ENCODE measurements at regions not wholly inside any gene's neighbourhood (a gene's known extent, or its start where the extent isn't known, plus 50 kb on each side); places are given as distances from the start of the nearest gene placed in this dataset.
"Not testable (repeated sequence)": the region's sequence is repeated elsewhere in the genome, so short reads cannot be mapped to it uniquely, and the experiment has no call there.

DNA sequence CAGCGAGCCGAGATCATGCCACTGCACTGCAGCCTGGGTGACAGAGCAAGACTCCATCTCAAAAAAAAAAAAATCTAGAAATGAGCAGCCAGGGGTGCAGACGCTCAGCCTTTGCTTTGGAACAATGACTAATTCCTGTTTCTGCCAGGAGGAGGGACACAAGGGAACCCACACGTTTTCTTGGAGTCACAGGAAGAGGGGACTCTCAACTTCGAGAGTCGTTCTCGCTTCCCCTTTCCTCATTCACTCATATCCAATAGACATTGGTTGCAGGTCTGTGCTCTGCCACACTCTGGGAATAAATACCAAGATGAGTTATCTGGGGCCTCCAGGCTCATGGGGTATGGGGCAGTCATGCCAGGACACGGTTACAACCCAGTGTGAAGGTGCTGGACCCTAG is 91.5 kb upstream of the RREB1 start:
- DNase-seq (ENCODE audit: low spot score), result no peak

GRCh38 chr6:7021301-7021700 is 86.5 kb upstream of the RREB1 start:
- no peak for DNase-seq (ENCODE audit: low spot score)

- no peak for DNase-seq (ENCODE audit: low spot score)
Observed at GRCh38 chr6:7025861-7026260, 81.9 kb upstream of the RREB1 start.

DNA sequence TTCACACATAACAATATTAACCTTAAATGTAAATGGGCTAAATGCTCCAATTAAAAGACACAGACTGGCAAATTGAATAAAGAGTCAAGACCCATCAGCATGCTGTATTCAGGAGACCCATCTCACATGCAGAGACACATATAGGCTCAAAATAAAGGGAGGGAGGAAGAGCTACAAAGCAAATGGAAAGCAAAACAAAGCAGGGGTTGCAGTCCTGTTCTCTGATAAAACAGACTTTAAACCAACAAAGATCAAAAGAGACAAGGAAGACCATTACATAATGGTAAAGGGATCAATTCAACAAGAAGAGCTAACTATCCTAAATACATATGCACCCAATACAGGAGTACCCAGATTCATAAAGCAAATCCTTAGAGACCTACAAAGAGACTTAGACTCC is 78.8 kb upstream of the RREB1 start:
- DNase-seq (ENCODE audit: low spot score), result not testable (repeated sequence)

- not testable (repeated sequence) for DNase-seq (ENCODE audit: low spot score)
Observed at GRCh38 chr6:7030968-7031367, 76.8 kb upstream of the RREB1 start.

DNA sequence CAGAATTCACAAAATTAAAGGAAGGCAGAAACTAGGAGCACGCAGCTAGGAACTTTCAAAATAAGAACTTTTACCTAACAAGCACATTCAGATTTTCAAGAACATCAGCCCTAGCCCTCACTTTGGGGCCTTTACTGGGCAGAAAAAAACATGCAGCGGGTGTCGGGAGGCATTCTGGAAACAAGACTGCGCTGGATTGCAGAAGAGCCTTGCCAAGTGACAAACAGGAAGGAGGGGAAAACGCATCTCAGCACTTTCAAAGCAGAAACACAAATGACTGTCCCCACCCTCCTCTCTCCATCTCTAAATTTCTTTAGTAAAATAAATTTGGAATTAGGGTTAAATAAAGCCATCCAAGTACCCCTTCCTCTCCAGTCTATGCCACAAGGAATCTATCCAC is 74.6 kb upstream of the RREB1 start:
- no peak for DNase-seq (ENCODE audit: low spot score)

- no peak for DNase-seq (ENCODE audit: low spot score)
Observed at GRCh38 chr6:7034055-7034454, 73.7 kb upstream of the RREB1 start.

DNA sequence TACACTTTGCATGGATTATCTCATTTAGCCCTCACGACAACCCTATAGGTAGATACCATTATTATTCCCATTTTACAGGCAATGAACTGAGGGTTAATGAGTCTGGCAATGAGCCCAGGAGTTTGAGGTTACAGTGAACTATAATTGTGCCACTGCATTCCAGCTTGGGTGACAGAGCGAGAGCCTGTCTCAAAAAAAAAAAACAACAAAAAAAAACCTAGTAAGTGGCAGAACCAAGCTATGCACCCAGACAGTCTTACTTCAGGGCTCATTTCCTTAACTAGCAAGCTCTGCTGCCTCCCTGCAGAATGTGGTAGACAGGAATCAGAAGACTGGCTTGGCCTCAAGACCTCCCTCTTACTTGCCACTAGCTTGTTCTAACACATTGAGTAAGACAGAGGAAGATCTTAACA is 71.9 kb upstream of the RREB1 start:
- no peak for DNase-seq (ENCODE audit: low spot score)

DNA sequence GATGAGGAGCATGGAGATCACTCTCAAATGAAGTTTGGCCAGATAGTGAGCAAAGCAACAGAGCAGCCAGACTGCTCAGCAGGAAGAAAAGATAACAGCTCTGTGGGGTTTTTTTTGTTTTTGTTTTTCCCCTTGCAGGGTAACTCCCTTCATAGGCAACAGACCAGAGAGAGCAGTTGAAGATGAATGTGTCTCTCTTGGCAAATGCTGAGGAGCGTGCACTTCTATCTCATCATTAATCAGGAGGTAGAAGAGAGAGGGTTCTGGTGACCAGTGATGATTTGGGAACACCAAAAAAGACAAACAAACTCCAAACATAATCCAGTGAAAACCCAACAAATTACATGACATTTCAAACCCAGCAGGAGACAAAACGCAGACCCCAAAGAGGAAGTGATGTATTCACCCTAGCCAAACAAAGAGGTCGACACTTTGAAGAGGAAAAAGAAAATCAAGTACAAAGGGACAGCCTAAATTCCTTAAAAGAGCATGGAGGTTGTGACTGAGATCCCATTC is 66.2 kb upstream of the RREB1 start:
- DNase-seq (ENCODE audit: low spot score), result no peak

DNA sequence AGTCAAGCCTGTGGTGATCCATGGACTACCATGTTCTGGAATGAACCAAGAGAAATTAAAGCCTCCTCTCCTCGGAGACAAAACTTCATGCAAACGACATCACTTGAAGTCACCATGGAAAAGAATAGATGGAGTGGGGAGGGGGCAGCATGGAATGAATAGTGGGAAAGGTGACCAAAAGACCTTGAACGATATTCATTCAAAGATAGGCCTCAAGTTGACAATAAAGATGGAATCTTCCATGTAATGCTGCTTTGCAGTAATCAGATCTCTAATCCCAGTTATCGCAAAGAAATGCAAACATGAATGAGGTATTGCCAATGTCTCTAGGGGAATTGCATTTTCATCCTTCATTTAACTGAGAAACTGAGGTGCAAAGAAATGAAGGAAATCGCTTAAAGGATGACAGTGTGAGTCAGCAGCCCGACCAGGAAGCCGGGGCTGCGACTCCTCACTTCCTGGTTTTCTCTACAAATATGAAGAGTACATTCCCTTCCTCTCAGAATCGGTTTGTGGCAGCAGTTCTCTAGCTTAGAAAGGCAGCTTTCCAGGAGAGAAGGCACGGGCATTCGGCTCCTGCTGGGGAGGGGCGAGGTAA is 65.6 kb upstream of the RREB1 start:
- DNase-seq (ENCODE audit: low spot score), result no peak

DNA sequence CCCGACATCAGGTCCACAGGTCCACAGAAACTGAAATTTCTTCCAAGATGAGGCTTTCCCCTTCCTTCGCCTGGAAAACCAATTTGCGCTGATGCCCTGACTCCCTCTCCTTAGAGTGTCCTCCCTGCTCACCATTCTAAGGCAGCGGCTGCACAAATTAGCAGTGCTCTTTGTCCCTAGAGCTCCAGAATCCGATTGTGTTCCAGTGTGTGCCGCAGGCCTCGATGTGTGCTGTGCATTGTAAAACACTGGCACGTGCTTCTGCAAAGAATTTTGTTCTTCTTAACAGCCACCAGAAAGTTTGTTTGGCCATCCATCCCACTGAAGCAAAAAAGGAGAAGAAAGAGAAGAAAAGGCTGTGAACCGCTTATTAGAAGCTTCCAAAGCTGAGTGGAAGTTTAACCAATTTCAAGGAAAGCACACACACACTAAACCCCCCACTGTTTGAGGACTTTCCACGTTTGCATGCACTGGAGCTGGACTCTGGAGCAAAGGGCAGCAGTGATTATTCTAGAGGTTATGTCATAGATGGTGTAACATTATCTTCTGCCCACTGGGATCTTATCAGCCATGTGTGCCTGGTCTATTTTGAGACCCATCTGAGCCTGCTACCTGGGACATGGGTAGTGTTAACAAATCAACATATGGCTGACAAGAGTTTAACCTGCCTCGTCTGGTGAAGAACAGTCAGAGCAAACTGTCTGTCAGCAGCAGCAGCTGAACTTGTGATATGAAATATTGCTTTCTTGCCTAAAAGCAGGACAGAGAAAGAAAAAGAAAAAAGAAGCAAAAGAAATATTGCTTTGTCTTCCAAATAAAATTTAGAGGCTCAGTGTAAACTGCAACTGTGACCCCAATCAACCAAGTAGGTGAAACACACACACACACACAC is 64.9 kb upstream of the RREB1 start:
- peak; percentile 71 for DNase-seq (ENCODE audit: low spot score)

DNA sequence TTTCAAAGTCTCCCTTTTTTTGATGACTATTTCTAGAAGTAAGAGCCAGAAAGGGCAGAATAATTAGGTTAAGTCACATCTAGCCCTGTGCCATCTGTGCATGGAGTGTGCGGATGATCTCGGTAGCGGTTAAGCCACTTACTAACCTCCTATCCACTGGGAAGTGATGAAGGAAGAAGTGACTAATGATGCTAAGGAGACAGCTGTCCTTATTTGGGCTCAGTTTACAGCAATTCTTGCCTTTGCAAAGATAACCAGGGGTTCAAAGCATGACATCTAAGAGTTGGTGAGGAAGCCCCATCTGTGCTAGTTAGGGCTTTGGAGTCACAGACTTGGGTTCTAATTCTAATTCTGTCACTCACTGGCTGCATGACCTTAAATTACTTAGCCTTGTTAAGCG is 62.4 kb upstream of the RREB1 start:
- DNase-seq (ENCODE audit: low spot score), result no peak

DNA sequence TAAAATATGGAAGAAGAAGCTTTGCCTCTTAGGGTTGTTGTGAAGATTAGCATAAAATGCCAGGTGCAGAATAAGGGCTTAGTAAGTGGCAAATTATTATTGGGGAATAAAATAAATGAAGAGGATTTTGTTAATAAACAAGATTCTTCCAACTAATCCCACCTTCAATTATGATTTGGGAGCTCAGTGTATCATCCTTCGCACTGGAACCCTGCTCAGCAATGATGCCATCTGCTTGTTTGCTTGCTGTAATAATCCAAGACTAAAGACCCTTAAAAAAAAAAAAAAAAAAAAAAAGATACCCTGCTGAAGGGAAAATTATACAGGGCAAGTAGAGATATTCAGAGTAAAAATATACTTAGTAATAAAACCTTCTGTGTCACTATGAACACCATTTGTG is 62.0 kb upstream of the RREB1 start:
- DNase-seq (ENCODE audit: low spot score), result no peak

DNA sequence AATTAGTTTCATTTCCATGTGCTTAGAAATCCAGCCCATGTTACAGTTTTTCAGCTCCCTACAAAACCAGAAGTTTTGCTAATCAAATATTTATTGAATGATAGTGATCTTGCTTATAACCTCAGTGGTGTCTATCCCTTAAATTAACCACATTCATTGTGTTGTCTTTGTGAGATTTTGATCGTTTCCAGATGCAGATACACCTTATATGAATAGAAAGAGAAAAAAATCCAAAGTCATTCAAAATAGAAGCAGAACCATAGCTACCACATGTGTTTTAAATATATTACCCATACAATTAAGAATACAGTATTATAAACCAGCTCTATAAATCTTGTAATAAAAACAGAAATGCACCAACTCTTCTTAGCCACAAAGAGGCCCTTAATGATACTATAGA is 60.6 kb upstream of the RREB1 start:
- no peak for DNase-seq (ENCODE audit: low spot score)

- DNase-seq (ENCODE audit: low spot score), result no peak
Observed at GRCh38 chr6:7047966-7048365, 59.8 kb upstream of the RREB1 start.

DNA sequence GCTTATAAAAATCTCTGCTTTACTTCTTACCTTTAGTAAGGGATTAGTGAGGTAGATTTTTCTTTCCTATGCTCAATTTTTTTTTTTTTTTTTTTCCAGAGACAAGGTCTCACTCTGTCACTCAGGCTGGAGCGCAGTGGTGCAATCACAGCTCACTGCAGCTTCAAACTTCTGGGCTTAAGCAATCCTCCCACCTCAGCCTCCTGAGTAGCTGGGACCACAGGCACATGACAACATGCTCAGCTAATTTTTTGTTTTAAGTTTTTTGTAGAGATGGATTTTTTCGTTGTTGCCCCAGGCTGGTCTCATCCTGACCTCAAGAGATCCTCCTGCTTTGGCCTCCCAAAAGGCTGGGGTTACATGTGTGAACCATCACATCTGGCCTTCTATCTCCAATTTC is 58.9 kb upstream of the RREB1 start:
- no peak for DNase-seq (ENCODE audit: low spot score)

DNA sequence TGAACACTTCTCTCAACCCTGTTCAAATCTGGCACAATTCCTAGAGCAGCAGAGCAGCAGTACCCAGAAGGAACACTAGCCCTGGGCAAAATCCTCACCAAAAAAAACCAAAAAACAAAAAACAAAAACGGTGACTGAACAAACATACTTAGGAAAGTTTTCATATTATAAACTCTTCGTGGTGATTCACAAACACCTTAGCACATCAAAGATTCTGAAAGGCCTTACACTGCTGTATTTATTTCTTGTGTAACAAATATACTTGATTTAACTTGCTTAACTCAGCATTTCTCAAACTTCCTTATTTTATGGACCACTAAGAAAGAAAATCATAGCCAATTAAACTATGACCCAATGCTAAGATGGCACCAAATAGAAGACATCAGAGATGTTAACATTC is 57.8 kb upstream of the RREB1 start:
- no peak for DNase-seq (ENCODE audit: low spot score)

GRCh38 chr6:7050872-7051779 is 56.6 kb upstream of the RREB1 start:
- peak; percentile 39 for DNase-seq (ENCODE audit: low spot score)

- peak; percentile 71 for DNase-seq (ENCODE audit: low spot score)
Observed at GRCh38 chr6:7051780-7052442, 55.9 kb upstream of the RREB1 start.

GRCh38 chr6:7052443-7053011 is 55.2 kb upstream of the RREB1 start:
- DNase-seq (ENCODE audit: low spot score), result peak; percentile 33

GRCh38 chr6:7053125-7053774 is 54.5 kb upstream of the RREB1 start:
- no peak for DNase-seq (ENCODE audit: low spot score)
